ENCODE measurements at regions not wholly inside any gene's neighbourhood (a gene's known extent, or its start where the extent isn't known, plus 50 kb on each side); places are given as distances from the start of the nearest gene placed in this dataset.
"Not testable (repeated sequence)": the region's sequence is repeated elsewhere in the genome, so short reads cannot be mapped to it uniquely, and the experiment has no call there.

DNA sequence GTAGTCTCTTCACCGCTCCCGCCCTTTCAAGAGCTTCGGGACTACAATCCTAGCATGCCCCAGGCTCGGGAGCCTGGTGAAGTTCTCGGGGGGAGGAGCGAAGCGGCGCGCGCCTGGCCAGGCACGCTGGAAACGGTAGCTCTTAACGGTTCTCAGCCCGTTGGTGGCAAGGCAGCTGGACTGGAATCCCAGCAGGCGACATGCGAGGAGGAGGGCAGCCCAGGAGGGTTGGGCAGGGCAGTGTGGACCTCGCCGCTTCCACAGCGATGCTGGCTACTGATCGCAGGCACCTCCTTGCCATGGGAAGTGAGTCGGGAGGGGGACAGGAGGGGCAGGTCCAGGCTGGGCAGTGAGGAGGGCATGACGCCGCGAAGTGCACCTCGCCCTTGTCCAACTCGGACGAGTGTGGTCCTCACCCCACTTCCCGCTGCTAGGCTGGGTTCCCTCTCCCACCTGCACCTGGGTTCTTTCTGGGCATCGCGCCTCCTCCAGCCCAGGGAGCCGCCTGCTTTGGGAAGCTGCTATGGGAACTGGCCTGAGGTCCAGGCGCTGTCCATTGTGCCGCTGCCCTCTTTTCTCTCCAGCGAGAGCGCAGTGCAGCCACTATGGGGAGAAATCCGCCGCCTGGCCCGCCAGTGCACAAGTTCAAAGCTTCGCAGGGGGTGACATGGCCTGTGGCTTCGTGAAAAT is 367.8 kb upstream of the NUPR2 start:
- Mint-ChIP-seq H3K27ac (no peak overlapping the region), H3K4me1 (no peaks in the 10 kb centered on the region), H3K9me3 (peaks cover 15% of the 10 kb centered on the region), H3K4me3 (no peak overlapping the region), H3K36me3 (no peaks in the 10 kb centered on the region)
- ATAC-seq (no peak), DNase-seq (ENCODE audit: low spot score in 2 of 2) (no peak)

DNA sequence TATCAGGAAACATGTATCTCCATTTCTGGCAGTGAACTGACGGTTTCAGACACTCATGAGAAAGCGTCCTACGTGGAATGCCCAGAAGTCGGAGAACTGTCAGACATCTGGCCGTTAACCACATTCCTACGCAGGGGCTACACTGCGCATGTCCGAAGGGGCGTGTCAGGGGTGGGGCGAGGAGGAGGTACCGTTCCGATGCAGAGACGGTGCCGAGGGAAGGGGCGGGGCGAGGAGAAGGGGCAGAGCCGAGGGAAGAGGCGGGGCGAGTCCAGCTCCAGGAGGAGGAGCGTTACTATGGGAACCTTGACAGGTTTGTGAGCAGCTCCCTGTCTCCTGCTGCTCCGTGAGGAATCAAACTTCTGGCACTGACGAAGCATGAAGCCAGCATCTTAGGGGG is 366.9 kb upstream of the NUPR2 start:
- Mint-ChIP-seq H3K4me1 (no peaks in the 10 kb centered on the region), H3K9me3 (peaks cover 11% of the 10 kb centered on the region), H3K27ac (no peak overlapping the region), H3K4me3 (no peak overlapping the region), H3K36me3 (no peaks in the 10 kb centered on the region)
- DNase-seq (ENCODE audit: low spot score in 2 of 2) (no peak), ATAC-seq (no peak)

DNA sequence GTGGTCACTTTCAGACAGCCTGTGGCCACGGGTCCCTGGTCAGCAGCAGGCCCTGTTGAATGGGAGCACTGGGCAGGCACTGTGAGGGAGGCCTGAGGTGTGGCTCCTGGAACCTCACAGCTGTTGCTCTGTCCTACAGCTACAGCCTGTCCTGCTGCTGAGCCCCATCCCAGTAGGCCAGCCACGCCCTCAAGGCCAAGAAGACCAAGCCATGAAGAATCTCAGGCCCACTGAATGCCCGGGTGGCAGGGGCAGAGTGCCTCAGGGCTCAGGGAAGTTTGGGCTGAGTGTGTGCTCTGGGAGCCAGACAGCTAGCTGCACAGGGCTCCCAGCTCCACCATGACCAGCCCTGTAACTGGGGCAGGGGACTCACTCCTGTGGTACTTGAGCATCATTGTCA is 363.5 kb upstream of the NUPR2 start:
- Mint-ChIP-seq H3K4me3 (no peak overlapping the region), H3K27ac (no peak overlapping the region), H3K36me3 (no peaks in the 10 kb centered on the region), H3K9me3 (peaks cover 23% of the 10 kb centered on the region), H3K4me1 (no peaks in the 10 kb centered on the region)
- ATAC-seq (no peak), DNase-seq (ENCODE audit: low spot score in 2 of 2) (no peak)

- ATAC-seq: no peak
- H3K36me3 Mint-ChIP-seq: no peaks in the 10 kb centered on the region
- no peaks in the 10 kb centered on the region for H3K4me1 Mint-ChIP-seq
- H3K9me3 Mint-ChIP-seq: peaks cover 24% of the 10 kb centered on the region
- H3K4me3 Mint-ChIP-seq: no peak overlapping the region
- no peak overlapping the region for H3K27ac Mint-ChIP-seq
- DNase-seq (ENCODE audit: low spot score in 2 of 2): no peak
Measured at GRCh38 chr7:56479136-56479535, 362.9 kb upstream of the NUPR2 start.

GRCh38 chr7:56474271-56474670 is 358.1 kb upstream of the NUPR2 start:
- H3K9me3 Mint-ChIP-seq: peaks cover 18% of the 10 kb centered on the region
- no peaks in the 10 kb centered on the region for H3K4me1 Mint-ChIP-seq
- ATAC-seq (no peak), DNase-seq (ENCODE audit: low spot score in 2 of 2) (no peak)
- no peaks in the 10 kb centered on the region for H3K36me3 Mint-ChIP-seq
- no peak overlapping the region for H3K4me3 Mint-ChIP-seq
- H3K27ac Mint-ChIP-seq: no peak overlapping the region

DNA sequence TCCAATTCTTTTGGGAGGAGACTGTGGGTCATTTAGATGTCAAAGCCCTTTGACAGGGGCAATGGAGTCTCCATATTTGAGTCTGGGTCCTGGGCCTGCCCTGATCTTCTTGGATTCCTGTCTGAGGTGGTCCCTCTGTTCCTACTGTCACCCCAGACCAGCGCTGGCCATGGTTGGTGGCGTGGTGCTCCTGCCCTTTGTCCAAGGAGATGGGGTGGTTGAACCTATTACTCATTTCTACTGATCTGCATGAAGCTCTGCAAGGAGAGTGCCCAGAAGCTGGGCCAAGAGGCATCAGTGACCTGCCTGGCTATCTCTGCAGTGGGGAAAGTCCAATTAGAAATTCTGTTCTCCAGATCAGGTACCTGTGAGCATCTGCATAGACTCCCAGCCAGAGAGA is 355.6 kb upstream of the NUPR2 start:
- DNase-seq (ENCODE audit: low spot score in 2 of 2): no peak
- Mint-ChIP-seq H3K4me1 (no peaks in the 10 kb centered on the region), H3K27ac (no peak overlapping the region), H3K36me3 (no peaks in the 10 kb centered on the region), H3K4me3 (no peak overlapping the region), H3K9me3 (peaks cover 10% of the 10 kb centered on the region)
- ATAC-seq: no peak

DNA sequence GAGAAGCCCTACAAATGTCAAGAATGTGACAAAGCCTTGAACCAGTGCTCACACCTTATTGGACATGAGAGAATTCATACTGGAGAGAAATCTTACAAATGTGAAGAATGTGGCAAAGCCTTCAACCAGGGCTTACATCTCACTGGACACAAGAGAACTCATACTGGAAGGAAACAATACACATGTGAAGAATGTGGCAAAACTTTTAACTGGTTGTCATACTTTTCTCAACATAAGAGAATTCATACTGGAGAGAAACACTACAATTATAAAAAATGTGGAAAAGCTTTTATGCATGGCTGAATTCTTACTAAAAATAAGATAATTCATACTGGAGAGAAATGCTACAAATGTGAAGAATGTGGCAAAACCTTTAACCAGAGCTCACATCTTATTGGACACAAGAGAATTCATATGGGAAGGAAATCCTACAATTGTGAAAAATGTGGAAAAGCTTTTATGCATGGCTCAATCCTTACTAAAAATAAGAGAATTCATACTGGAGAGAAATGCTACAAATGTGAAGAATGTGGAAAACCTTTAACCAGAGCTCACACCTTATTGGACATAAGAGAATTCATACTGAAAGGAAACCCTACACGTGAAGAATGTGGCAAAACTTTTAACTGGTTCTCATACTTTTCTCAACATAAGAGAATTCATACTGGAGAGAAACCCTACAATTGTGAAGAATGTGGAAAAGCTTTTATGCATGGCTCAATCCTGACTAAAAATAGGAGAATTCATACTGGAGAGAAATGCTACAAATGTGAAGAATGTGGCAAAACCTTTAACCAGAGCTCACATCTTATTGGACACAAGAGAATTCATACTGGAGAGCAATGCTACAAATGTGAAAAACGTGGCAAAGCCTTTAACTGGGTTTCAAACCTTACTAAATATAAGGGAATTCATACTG is 350.6 kb upstream of the NUPR2 start:
- ATAC-seq; H3K27ac Mint-ChIP-seq; H3K4me1 Mint-ChIP-seq; DNase-seq (ENCODE audit: low spot score in 2 of 2); H3K4me3 Mint-ChIP-seq; H3K36me3 Mint-ChIP-seq: not testable (repeated sequence)
- H3K9me3 Mint-ChIP-seq: peaks cover 33% of the 10 kb centered on the region

DNA sequence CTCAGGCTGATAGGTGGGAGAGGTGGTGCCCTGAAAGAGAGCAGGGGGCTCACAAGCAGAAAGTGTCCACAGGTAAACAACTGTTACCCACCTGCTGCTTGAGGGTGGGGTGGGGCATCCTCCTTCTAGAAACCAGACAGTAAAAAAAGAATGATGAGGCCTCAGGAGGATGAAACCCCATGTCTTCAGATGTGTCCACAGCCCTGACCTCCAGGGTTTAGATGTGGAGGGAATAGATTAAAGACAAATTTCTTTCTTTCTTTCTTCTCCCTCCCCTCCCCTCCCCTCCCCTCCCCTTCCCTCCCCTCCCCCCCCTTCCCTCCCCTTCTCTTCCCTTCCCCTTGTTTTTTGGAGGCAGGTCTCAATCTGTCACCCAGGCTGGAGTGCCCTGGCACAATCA is 333.5 kb upstream of the NUPR2 start:
- ATAC-seq (no peak), DNase-seq (ENCODE audit: low spot score in 2 of 2) (no peak)
- no peak overlapping the region for H3K27ac Mint-ChIP-seq
- no peaks in the 10 kb centered on the region for H3K4me1 Mint-ChIP-seq
- H3K9me3 Mint-ChIP-seq: peaks cover 20% of the 10 kb centered on the region
- H3K36me3 Mint-ChIP-seq: no peaks in the 10 kb centered on the region
- no peak overlapping the region for H3K4me3 Mint-ChIP-seq

DNA sequence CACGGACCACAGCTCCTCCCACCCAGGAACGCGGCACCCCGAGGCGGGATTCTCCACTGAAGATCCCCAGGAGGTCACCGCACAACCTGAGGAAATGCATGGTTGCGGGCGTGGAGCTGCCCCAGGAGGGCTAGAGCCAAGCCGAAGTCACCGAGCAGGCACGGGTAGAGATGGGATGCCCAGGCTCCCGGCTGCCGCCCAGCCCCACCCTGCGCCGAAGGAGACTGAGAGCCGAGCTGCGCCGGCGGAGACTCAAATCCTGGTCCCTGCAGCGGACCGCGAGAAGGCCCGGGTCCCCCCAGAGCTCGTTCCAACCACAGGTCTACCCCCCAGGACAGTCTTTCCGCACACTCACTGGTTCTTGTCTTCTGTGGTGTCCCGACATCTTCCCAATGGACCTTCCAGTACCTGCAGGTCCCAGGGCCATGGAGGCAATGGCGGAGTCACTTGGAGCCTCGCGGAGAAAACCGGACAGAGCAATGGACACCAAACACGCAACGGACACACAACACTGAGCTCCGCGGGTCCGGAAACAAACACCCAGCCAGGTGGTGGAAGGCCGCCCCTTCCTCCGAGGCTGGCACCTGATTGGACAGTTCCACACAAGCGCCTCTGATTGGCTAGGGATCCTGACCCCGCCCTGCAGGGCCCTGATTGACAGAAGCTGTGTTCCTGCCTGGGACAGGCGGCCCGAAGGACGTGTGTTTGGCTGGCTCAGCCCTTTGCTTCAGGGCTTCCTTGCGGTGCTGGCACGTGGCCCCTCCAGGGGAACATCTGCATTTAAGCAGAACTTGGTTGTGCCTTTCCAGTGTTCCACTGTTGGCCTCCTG is 331.9 kb upstream of the NUPR2 start:
- Mint-ChIP-seq H3K27ac (no peak overlapping the region), H3K4me3 (no peak overlapping the region), H3K4me1 (no peaks in the 10 kb centered on the region), H3K36me3 (no peaks in the 10 kb centered on the region), H3K9me3 (peaks cover 26% of the 10 kb centered on the region)
- no peak for ATAC-seq
- DNase-seq (ENCODE audit: low spot score in 2 of 2): no peak

DNA sequence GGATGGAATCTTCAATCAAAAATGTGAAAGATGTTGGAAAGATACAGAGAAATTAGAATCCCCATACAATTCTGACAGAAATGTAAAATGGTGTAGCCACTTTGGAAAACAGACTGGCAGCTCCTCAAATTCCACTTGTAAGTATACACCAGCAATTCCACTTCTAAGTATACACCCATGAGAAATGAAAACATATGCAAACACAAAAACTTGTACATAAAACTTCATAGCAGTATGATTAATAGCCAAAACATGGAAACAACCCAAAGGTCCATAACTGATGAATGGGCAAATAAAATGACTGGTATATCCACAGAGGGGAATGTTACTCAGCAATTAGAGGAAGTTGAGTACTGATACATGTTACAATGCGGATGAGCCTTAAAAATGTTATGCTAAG is 304.3 kb upstream of the NUPR2 start:
- ATAC-seq; H3K4me3 Mint-ChIP-seq; DNase-seq (ENCODE audit: low spot score in 2 of 2); H3K27ac Mint-ChIP-seq; H3K4me1 Mint-ChIP-seq; H3K36me3 Mint-ChIP-seq: not testable (repeated sequence)
- peaks cover 11% of the 10 kb centered on the region for H3K9me3 Mint-ChIP-seq

- Mint-ChIP-seq H3K4me1 (no peaks in the 10 kb centered on the region), H3K4me3 (no peak overlapping the region), H3K27ac (no peak overlapping the region), H3K9me3 (no peaks in the 10 kb centered on the region), H3K36me3 (no peaks in the 10 kb centered on the region)
- DNase-seq (ENCODE audit: low spot score in 2 of 2): no peak
- ATAC-seq: no peak
Measured at GRCh38 chr7:56375173-56375572, 259.0 kb upstream of the NUPR2 start.

DNA sequence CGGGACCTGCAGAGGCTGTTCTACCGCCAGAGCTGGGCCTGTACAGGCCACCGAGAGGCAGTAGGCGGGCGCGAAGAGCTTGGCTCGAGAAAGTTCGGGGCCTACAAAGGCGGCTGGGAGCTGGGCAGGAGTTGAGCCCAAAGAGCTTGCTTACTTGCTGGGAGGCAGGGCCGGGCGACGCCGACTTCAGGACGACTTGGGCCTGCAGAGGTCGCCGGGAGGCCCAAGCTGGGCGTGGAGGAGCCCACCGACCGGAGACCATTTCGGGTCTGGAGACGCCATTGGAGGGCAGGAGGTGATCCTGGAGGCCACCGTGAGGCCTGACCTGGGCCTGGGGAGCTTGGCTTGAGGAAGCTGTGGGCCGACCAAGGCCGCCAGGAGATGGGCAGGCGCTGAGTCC is 258.4 kb upstream of the NUPR2 start:
- not testable (repeated sequence) for DNase-seq (ENCODE audit: low spot score in 2 of 2); H3K36me3 Mint-ChIP-seq; H3K4me3 Mint-ChIP-seq; H3K4me1 Mint-ChIP-seq; ATAC-seq; H3K27ac Mint-ChIP-seq; H3K9me3 Mint-ChIP-seq

GRCh38 chr7:56373314-56373713 is 257.1 kb upstream of the NUPR2 start:
- H3K4me3 Mint-ChIP-seq: not testable (repeated sequence)

GRCh38 chr7:56371792-56372191 is 255.6 kb upstream of the NUPR2 start:
- H3K36me3 Mint-ChIP-seq, ATAC-seq, H3K27ac Mint-ChIP-seq, H3K4me1 Mint-ChIP-seq, H3K4me3 Mint-ChIP-seq, H3K9me3 Mint-ChIP-seq: not testable (repeated sequence)
- peak; percentile 34 to 70 for DNase-seq (ENCODE audit: low spot score in 2 of 2)

More at GRCh38 chr7:56373314-56373713, 257.1 kb upstream of the NUPR2 start:
- H3K4me1 Mint-ChIP-seq, ATAC-seq, H3K9me3 Mint-ChIP-seq, H3K27ac Mint-ChIP-seq, H3K36me3 Mint-ChIP-seq: not testable (repeated sequence)
- peak; percentile 80 to 96 for DNase-seq (ENCODE audit: low spot score in 2 of 2)

GRCh38 chr7:56370208-56370872 is 254.1 kb upstream of the NUPR2 start:
- H3K9me3 Mint-ChIP-seq; H3K27ac Mint-ChIP-seq; H3K36me3 Mint-ChIP-seq; ATAC-seq; H3K4me3 Mint-ChIP-seq; H3K4me1 Mint-ChIP-seq; DNase-seq (ENCODE audit: low spot score in 2 of 2): not testable (repeated sequence)

All from stimulated activated effector memory CD8-positive, alpha-beta T cell treated with anti-CD3 and anti-CD28 coated beads, Interleukin-12 subunit alpha, Interleukin-12 subunit beta, amount 100 ng/mL, for 72 hours (primary cell).